Ishikawa (cell line): ENCODE measurements at regions not wholly inside any gene's neighbourhood (a gene's known extent, or its start where the extent isn't known, plus 50 kb on each side); places are given as distances from the start of the nearest gene placed in this dataset.

ENCODE experiments used
- CEBPB ChIP-seq: IDR thresholded peaks from 2 replicates; pipeline ENCODE4 v1.6.1; 2012
- CREB1 ChIP-seq: IDR thresholded peaks from 2 replicates; pipeline ENCODE4 v1.6.1; 2012; ENCODE audit warnings: low read depth
- EGR1 ChIP-seq: IDR thresholded peaks from 2 replicates; pipeline ENCODE4 v1.6.1; 2012
- EP300 ChIP-seq: IDR thresholded peaks from 2 replicates; pipeline ENCODE4 v1.6.1; 2012; ENCODE audit warnings: borderline replicate concordance
- FOXM1 ChIP-seq: IDR thresholded peaks from 2 replicates; pipeline ENCODE4 v1.6.1; 2012; ENCODE audit warnings: low read depth, borderline replicate concordance
- NFIC ChIP-seq: IDR thresholded peaks from 2 replicates; pipeline ENCODE4 v1.6.1; 2012
- RAD21 ChIP-seq: IDR thresholded peaks from 2 replicates; pipeline ENCODE4 v1.6.1; 2012; ENCODE audit warnings: low read depth
- TAF1 ChIP-seq: IDR thresholded peaks from 2 replicates; pipeline ENCODE4 v1.6.1; 2012; ENCODE audit warnings: low read depth, mild to moderate bottlenecking
- TCF12 ChIP-seq: IDR thresholded peaks from 2 replicates; pipeline ENCODE4 v1.6.1; 2012; ENCODE audit warnings: low read depth
- TEAD4 ChIP-seq: IDR thresholded peaks from 2 replicates; pipeline ENCODE4 v1.6.1; 2012
- YY1 ChIP-seq: IDR thresholded peaks from 2 replicates; pipeline ENCODE4 v1.6.1; 2012; ENCODE audit warnings: low read depth
- ZBTB7A ChIP-seq: IDR thresholded peaks from 2 replicates; pipeline ENCODE4 v1.6.1; 2012; ENCODE audit warnings: low read depth
- TF ChIP-seq, protein P1 (sequence below): IDR thresholded peaks from 2 replicates; pipeline ENCODE4 v1.6.1; 2012
- TF ChIP-seq, protein P2 (sequence below): IDR thresholded peaks from 2 replicates; pipeline ENCODE4 v1.6.1; 2012
- TF ChIP-seq, protein P3 (sequence below): IDR thresholded peaks from 2 replicates; pipeline ENCODE4 v1.6.1; 2012; ENCODE audit warnings: low read depth, mild to moderate bottlenecking

DNA sequence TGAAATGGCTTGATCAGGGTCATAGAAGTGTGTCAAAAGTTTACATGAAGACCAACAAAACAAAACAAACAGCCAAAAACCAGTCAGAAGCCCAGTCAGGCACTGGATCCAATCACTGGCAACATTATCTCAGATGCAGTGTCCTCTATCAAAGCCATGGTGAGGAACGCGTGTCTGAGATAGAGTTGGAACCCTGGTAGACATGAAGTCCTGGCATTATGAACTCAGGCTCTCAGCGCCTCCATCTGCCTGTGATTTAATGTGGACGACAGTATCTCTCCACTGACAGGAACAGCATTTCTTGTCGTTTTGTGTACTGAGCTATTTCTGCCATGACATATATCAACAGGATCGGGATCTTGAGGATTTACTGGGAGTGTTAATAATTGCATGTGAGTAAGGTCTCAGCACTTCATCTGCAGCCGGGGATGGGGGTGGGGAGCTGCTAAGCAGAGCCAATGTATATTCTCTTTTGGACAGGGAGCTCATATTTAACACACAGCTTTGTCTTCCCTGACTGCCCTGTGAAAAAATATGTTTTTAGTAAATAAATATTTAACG lies 1120.0 kb downstream of the IGSF11 start:
- TF ChIP-seq EP300 (no peak), NFIC (no peak), CEBPB (no peak), TAF1 (no peak), YY1 (no peak), TCF12 (no peak), FOXM1 (no peak), CREB1 (no peak), TEAD4 (no peak), ZBTB7A (no peak), RAD21 (no peak), EGR1 (no peak)
- TF ChIP-seq, protein P1, sequence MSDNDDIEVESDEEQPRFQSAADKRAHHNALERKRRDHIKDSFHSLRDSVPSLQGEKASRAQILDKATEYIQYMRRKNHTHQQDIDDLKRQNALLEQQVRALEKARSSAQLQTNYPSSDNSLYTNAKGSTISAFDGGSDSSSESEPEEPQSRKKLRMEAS, result no peak
- TF ChIP-seq, protein P2, sequence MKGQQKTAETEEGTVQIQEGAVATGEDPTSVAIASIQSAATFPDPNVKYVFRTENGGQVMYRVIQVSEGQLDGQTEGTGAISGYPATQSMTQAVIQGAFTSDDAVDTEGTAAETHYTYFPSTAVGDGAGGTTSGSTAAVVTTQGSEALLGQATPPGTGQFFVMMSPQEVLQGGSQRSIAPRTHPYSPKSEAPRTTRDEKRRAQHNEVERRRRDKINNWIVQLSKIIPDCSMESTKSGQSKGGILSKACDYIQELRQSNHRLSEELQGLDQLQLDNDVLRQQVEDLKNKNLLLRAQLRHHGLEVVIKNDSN, result no peak
- TF ChIP-seq, protein P3, sequence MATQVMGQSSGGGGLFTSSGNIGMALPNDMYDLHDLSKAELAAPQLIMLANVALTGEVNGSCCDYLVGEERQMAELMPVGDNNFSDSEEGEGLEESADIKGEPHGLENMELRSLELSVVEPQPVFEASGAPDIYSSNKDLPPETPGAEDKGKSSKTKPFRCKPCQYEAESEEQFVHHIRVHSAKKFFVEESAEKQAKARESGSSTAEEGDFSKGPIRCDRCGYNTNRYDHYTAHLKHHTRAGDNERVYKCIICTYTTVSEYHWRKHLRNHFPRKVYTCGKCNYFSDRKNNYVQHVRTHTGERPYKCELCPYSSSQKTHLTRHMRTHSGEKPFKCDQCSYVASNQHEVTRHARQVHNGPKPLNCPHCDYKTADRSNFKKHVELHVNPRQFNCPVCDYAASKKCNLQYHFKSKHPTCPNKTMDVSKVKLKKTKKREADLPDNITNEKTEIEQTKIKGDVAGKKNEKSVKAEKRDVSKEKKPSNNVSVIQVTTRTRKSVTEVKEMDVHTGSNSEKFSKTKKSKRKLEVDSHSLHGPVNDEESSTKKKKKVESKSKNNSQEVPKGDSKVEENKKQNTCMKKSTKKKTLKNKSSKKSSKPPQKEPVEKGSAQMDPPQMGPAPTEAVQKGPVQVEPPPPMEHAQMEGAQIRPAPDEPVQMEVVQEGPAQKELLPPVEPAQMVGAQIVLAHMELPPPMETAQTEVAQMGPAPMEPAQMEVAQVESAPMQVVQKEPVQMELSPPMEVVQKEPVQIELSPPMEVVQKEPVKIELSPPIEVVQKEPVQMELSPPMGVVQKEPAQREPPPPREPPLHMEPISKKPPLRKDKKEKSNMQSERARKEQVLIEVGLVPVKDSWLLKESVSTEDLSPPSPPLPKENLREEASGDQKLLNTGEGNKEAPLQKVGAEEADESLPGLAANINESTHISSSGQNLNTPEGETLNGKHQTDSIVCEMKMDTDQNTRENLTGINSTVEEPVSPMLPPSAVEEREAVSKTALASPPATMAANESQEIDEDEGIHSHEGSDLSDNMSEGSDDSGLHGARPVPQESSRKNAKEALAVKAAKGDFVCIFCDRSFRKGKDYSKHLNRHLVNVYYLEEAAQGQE, result no peak

DNA sequence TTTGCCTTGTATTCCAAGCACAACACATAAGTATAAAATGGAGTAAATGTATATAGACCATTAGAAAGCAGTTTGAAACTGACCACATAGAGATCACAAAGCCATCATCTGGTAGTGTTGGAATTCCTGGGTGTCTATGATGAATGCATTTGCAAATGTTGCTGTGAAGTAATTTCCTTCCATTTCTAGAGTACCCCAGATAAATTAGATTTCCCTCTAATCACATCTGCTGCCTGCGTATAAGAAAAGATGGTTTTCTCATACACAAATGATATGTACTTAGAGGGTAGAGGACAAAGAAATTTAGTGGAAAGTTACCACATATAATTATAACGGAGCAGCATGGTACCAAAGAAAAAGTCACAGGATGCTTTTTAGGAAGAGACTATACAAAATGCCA lies 1117.8 kb downstream of the IGSF11 start:
- TF ChIP-seq TAF1 (no peak), FOXM1 (no peak), RAD21 (no peak), EGR1 (no peak), TEAD4 (no peak), TCF12 (no peak), EP300 (no peak), ZBTB7A (no peak), CREB1 (no peak), NFIC (no peak), YY1 (no peak), CEBPB (no peak)
- TF ChIP-seq, protein P1, result no peak
- TF ChIP-seq, protein P2, result no peak
- TF ChIP-seq, protein P3, result no peak

DNA sequence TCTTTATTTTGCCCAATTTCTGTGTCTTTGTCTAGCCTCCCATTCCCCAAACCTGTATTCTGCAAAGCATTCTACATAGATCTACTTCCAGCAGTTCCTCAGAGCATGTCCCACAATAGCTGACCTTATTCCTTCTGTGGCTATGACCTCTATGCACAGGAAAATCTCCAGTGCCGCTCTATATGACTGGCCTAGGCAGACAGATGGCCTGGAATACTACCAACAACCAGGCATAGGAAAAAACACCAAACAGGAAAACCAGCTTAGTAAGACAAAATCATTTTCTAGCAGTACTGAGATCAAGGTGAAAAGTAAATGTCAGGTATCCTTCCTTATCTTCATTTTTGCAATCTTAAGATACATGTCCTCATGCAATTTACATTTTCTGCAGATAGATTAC lies 1115.0 kb downstream of the IGSF11 start:
- TF ChIP-seq ZBTB7A, result no peak
- TF ChIP-seq, protein P2, result no peak
- no peak for TF ChIP-seq TEAD4
- no peak for TF ChIP-seq FOXM1
- TF ChIP-seq, protein P1, result no peak
- no peak for TF ChIP-seq CEBPB
- TF ChIP-seq TAF1, result no peak
- TF ChIP-seq CREB1, result no peak
- TF ChIP-seq EP300, result no peak
- TF ChIP-seq, protein P3, result no peak
- TF ChIP-seq NFIC, result no peak
- no peak for TF ChIP-seq RAD21
